AML-193 (cell line): ENCODE measurements at regions not wholly inside any gene's neighbourhood (a gene's known extent, or its start where the extent isn't known, plus 50 kb on each side); places are given as distances from the start of the nearest gene placed in this dataset.

ENCODE experiments used
- DNase-seq, 2 experiments: peaks; one replicate each; lab custom pipeline; 2025; lab: John Stamatoyannopoulos, UW

DNA sequence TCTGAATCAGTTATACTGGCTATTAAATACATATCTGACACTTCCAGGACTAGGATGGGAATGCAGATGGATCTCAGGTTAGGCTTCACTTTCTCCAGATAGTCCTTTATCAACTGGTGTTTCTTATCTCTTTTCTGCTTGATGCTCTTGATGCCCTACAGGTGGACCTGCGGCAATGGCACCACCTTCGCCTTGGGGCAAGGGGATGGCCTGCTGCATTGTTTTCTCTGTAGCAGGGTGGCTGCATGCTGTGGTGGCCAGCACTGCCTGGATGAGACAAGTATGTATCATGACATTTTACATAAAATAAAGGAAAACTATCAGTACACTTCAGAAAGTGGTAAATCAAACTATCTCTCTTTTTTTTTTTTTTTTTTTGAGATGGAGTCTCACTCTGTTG lies 217.7 kb upstream of the ZP4 start:
- DNase-seq, result no peak

DNA sequence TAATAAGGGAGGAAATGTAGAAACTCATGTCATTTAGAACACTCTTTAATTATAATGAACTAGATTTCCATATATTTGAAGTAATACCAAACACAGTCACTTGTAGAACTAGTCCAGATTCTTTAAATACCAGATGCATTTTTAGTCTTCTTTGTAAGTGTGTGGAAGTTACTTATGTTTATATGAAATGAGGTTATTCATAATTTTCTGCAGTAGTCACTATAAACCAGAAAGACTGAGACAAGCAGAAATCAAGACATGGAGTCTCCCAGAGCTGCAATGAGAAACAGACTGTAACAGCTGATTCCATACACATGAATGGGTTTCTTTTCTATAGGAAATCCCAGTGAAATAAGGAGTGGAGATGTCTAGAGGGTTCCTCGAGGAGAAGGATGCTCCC lies 216.6 kb upstream of the ZP4 start:
- no peak for DNase-seq

DNA sequence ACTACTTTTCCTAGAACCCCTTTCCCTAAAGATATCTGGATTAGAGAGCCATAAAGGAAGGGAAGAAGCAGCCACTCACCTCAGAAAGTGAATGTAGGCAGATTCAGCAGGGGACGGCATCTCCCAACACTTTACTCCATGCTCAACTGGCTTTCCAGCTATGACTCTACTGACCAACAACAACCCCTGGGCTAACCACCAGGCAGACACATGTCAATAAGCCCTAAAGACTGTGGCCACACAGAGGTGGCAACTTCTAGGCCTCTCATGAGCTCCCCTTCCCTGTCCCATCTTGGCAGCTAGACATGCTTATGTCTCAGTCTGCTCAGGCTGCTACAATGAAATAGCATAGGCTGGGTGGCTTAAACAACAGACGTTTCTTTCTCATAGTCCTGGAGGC lies 214.0 kb upstream of the ZP4 start:
- no peak for DNase-seq

DNA sequence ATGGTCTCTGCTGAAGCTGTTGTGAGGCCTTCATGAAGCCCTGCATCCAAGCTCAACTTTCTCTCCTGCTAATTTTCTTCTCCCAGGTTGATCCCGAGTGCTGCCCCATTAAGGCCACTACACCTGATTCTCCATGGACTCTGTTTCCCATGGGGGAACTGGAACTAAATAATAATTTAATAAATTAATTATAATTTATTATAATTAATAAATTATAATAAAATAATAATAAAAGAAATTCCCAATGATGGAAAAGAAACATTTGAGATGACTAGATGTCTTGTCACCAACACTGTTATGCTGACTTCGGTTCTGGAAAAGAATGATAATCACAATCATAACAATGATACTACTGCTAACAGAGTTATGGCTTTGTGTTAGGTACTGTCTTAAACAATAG lies 211.2 kb upstream of the ZP4 start:
- DNase-seq, result no peak

DNA sequence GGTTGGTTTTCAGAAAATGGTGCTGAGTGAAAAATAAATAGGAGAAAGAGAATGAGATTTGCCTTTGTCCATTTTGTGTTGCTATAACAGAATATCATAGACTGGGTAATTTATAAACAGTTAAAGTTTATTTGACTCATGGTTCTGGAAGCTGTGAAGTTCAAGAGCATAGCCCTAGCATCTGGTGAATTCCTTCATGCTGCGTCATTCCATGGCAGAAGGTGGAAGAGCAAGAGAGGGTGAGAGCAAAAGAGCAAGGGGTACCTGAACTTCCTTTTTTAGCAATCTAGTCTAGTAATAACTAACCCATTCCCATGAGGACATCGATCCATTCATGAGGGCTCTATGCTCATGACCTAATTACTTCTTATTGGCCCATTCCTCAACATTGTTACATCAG lies 209.1 kb upstream of the ZP4 start:
- DNase-seq, result no peak

DNA sequence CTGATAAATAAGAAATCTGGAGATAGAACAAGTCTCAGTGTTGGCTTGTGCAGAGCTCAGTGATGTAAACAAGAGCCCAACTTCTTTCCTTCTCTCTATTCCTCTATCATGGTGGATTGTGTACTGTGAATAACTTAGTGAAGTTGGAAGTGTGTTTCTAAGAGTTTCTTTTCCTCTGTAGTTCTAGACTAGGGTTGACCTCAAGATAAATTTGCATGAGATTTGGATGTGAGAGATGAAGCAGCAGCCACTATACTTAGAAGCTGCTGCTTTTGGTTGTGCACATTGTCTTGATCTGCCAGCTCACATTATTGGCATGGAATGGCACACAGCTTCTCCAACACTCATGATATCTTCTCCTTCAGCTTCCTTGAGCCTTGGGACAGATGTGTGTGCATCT lies 198.9 kb upstream of the ZP4 start:
- no peak for DNase-seq

DNA sequence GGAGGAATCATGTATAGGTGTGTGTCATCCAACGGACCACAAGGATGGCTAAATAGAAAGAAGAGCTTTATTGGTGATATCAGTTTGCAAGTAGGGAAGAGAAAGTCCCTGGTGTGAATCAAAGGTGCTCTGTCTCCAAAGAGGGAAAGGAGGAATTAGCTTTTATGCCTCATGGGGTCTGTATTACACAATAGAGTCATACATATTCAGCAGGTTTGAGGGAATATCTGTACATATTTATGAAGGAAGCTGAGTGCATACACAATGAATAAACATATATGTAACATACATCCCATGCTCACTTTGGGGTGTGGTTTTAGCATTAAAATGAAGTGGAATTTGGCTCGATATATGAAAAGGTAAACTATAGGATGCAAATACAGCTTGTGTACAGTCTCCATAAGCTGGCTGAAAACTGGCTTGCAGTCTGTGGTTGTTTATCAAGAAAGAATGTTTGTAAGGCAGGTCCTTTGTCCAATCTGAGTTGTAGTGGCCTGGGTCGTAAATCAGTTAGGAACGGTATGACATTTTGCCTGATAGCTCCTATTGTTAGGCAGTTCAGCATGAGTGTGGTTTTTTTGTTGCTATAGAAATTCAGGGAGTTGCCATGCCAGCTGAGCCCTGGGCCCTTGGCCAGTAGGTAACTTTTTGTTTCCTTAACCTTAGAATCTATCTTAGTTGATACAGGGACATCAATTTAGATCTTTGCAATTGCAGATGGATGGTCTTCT lies 198.0 kb upstream of the ZP4 start:
- no peak for DNase-seq

DNA sequence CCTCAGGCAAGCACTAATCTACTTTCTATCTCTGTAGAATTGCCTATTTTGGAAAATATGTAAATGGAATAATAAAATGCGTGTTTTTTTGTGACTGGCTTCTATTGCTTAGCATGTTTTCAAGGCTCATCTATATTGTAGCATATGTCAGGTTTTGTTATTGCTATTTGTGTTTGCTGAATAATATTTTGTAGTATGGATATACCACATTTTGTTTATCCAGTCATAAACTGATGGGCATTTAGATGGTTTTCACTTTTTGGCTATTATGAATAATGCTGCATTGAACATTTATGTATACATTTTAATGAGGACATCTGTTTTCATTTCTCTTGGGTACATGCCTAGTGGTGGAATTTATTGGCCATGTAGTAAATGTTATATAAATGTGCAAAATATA lies 183.3 kb upstream of the ZP4 start:
- no peak for DNase-seq

DNA sequence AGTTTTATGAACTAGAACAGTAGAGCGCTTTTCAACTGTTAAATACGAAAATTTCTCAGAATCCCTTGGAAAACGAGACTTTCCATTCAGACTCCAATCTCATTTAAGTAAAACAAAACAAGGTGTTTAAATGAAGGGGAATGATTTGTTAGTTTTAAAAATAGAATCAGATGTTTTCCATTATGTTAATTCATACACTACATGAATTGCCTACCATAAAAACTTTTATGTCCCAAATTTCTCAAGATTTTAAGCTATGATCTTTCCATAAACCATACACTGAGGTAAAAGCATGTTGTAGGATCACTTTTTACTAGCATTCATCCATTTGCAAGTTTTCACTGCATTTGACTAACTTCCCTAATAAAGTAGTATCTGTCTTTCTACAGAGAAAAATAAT lies 180.3 kb upstream of the ZP4 start:
- DNase-seq, result no peak

DNA sequence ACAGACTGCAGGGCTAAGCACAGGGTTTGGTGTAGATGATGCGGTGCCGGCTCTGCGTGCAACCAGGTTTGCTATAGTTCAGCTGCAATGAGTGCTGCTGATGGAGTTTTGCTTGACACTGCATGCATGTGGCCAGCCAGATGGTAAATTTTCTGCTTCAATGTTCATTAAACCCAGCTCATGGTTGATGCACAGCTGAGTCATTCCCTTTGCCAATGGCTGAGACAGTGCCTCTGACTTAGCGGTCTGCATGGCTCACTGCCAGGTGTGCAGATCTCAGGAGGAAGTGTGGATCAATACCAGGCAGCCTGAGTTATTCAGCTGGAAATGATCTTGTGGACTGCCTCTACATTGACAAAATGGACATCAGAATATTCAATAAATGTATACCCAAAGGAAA lies 172.7 kb upstream of the ZP4 start:
- no peak for DNase-seq

DNA sequence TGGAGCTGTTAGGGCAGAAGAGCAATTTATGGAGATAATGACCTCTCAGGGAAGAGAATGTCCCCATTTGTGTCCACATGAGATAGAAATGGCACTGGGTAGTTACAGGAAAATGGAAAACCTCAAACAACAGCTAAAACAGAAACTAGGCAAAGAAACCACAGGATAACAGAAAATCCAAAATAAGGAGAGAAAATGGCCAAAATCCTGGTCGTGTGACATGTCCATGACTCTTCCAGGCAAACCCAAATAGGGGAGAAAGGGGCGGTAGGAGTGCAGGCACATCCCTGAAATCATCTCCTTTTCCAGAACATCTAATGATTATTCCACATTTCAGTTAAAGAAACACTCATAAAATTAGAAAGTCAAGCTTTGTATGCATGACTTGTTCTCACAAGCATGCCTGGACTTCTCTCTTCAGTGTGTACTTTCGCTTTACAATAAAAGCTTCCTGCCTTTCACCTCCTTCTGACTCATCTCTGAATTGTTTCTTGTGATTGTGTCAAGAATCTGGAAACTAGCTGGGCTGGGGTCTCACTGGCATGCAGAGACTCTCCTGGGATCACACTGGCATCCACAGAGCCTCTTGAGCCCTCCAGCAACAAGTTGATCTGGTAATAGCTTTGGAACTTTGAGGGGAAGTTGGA lies 171.4 kb upstream of the ZP4 start:
- no peak for DNase-seq

DNA sequence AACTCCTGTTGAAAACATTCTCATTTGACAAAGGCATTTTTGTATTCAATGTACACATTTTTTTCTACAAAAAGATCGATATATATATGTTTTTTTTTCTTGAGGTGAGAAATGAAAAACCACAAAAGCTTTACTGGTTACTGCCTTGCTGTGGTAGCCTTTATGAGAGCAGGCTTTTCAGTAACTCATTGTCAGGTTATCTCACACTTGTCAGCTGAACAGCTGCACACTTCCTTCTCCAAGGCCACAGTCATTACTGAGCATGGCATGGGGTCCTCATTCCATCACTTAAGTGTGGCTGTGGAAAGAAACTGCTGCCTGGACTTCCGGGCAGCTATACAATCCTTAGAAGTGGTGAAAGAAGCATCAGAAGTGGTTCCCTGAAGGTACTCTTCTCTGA lies 169.3 kb upstream of the ZP4 start:
- DNase-seq, result no peak

DNA sequence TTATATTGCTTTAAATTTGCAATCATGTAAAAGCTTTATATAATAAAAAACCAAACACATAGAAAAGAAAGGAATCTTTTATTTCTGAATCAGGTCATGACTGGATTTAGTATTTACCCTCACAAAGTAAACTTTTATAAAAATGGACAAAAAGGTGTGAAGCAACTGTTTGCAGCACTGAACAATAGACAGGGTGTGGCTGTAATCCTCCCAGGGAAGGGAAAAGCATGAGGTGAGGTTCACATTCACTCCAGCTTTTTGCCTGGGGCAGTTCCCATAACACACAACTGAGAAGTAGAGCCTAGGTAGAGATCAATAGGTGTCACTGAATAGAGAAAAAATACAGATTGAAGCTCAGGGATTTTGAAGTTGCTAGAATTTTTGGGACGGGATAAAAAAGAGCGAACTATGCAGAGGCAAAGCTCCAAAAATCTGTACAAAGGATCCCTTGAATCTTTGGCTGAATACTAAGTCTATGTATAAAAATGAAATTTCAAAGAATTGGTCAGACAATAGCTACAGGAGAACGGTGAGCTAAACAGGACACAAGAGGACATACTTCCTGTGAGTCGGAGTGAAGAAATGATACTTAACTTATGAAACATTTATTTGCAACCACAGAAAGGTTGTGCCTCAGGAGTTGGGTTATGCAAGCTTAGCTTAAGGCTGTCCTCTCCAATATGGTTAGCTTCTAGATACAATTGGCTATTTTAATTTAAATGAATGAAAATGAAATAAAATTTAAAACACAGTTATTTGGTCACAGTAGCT lies 162.0 kb upstream of the ZP4 start:
- no peak for DNase-seq

DNA sequence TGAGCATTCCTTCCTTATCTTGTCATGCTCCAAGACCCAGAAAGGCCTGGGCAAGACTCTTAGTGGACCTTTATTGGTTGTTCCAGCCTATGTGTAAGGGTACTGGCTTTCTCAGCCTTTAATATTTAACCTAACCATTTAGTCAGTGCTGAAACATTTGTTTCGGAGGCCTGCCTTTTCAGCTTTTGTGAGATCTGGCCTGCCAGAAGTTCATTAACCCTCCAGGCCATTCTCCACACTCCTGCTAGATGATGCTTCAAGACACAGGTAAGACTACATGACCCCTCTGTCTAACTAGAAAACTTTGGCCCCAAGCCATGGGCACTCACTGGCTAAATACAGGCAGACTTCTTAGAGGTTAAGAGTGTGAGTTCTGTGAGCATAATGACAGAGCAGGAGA lies 138.4 kb upstream of the ZP4 start:
- DNase-seq, result no peak

DNA sequence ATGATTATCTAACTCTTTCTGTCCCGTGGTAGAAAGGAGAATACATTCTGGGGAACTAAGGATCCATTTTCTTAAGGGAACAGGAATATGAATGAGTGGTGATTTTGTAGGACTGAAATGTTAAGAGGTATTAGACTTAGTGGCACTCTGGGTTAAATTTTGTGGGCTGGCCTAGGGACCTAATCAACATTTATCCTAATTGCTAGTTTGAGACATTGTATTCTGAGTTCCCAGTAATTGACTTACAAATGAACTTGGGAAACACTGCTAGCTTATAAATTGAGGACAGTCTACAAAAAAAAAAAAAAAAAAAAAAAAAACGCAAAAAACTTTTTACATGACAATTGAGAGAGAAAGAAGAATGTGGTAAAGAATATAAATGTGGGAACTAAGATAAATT lies 136.6 kb upstream of the ZP4 start:
- no peak for DNase-seq

DNA sequence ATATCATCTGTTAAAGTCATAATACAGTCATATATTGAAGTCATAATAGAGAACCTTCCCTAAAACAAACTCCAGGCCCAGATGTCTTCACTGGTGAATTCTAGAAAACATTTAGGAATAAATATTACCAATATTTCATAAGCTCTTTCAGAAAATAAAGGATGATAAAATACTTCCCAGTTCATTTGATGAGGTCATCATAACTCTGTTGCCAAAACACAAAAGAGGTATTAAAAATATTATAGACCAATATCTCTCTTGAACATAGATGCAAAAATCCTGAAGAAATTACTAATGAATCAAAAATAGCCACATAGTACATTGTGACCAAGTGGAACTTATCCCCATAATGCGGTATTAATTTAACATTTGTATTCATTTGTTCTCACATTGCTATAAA lies 132.4 kb upstream of the ZP4 start:
- DNase-seq, result no peak

DNA sequence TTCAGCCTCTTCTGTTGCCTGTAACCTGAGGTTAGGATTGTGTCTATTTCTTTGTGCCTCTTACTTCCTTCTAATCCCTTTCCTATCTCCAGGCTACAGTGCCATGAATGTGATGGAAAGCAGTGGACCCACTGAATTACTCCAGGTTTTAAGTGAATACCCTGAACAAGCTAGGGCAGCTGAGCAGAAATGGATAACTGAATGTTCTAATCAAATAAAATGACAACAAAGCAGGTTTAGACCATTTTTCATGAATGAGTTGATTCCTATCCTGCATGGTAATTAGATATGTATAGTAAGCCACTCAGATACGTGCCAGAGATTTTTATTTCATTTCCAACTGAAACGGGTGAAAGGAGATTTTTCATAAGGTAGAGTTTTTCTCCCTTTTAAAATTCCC lies 127.5 kb upstream of the ZP4 start:
- DNase-seq, result no peak

DNA sequence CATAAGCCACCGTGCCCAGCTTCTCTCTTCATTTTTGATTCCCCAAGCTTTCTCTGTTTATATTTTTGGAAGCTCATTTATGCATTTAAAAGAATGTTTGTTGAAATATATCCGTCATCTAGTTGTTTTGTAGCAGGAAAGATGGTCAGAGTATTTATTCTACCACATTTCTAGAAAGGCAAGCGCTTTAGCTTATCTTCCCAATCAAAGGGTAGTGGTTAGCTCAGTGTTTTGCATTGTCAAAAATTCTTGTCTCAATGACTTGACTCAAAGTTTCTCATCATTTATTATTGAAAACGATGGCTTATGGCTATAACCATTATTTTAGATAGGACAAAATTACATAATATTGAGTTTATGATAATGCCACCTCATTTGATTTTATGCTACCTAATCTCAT lies 116.1 kb upstream of the ZP4 start:
- no peak for DNase-seq

DNA sequence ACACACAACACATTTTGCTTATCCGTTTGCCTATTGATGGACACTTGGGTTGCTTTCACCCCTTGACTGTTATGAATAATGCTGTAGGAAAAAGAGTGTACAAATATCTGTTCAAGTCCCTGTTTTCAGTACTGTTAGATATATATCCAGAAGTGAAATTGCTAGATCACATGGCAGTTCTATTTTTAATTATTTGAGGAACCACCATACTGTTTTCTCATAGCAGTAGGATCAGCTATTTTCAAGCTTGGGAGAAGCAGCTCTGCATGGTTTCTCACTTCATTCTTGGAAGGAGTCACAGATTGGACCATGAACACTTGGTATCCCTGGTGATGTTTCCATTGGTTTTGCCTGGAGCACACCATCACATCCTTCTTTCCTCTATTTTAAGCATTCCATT lies 114.4 kb upstream of the ZP4 start:
- DNase-seq, result no peak

DNA sequence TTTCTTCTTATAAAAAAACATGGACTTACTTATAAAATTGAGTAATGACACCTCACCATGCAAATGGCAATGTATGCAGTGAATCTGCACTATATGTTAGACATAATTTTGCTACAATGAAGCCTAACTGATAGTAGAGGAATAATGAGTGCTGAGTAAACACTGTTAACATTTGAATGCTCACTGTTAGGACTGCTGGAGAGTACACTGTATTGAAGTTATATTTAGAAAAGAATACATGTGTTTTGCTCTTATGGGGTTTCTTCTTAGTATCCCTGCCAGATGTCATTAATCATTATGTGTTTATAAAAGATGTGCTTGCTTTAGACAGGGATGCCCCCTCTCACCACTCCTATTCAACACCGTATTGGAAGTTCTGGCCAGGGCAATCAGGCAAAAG lies 111.1 kb upstream of the ZP4 start:
- no peak for DNase-seq

DNA sequence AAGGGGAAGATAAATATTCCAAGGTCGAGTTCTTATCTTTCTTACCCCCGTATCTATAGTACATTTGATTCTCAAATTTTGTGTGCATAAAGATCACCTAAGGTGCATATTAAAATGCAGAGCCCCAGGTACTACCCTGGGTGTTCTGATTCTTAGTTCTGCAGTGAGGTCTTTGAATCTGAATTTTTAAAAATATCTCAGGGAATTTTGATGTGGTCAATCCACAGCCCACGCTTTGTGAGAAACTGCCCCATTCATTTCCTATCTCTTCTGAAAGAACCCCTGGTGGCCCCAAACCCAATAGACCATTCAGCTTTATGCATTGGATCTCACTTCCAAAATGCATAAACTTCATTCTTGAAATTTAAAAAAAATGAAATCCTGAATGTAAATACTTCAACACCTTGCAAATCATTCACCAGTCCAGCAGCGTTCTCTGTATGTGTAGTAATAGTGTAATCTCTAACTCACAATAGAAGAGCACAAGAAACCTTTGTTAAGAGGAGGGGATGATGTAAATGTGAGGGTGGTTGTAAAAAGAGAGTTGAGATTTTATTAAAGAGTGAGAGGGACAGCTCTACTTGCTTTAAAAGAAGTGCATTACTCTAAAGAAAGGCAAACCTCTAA lies 108.8 kb upstream of the ZP4 start:
- DNase-seq, result no peak

DNA sequence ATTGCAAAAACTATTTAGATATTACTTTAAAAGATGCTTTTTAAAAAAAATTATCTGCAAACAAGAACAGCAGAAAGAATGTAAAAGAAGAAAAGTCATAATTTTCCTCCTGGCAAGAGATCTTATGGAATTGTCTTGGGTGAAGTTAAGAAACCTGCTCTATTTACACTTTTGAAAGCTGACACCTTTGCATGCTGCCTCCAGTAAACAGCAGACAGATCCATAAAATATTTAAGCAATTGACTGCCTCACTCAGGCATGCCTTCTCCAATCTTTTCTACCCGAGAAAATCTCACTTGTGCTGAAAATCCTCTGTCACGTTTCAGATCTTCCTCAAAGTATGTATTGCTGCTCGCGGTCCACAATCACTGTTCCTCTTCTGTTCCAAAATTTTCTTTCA lies 107.9 kb upstream of the ZP4 start:
- DNase-seq, result no peak

DNA sequence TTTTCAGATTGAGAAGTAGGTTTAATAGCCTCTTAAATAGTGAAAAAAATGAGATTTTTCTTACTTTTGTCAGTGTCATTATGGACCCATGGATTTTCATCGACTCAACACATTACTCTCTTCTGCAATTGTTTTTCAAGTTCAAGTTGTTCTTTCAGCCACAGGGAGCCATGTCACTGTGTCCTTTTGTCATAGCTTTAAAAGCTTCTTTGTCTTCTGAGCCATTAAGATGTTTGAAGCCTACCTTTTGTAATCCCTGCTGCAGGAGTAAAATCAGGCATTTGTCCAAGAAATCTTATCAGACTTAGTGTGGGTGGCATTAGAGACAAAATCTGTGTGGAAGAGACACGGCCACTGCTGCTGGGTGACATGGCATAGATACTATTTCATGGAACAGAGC lies 92.8 kb upstream of the ZP4 start:
- no peak for DNase-seq
